Activated CD4-positive, alpha-beta T cell treated with anti-CD3 and anti-CD28 coated beads, Interleukin-2, Interleukin-6, amounts not matched to agents 100 ng/mL and 50 ng/mL, durations not matched to agents 16 hours and 8 hours (primary cell): ENCODE measurements at regions not wholly inside any gene's neighbourhood (a gene's known extent, or its start where the extent isn't known, plus 50 kb on each side); places are given as distances from the start of the nearest gene placed in this dataset.

ENCODE experiments used
- DNase-seq: peaks from one replicate; pipeline ENCODE4 v3.0.0-alpha.2; 2020

DNA sequence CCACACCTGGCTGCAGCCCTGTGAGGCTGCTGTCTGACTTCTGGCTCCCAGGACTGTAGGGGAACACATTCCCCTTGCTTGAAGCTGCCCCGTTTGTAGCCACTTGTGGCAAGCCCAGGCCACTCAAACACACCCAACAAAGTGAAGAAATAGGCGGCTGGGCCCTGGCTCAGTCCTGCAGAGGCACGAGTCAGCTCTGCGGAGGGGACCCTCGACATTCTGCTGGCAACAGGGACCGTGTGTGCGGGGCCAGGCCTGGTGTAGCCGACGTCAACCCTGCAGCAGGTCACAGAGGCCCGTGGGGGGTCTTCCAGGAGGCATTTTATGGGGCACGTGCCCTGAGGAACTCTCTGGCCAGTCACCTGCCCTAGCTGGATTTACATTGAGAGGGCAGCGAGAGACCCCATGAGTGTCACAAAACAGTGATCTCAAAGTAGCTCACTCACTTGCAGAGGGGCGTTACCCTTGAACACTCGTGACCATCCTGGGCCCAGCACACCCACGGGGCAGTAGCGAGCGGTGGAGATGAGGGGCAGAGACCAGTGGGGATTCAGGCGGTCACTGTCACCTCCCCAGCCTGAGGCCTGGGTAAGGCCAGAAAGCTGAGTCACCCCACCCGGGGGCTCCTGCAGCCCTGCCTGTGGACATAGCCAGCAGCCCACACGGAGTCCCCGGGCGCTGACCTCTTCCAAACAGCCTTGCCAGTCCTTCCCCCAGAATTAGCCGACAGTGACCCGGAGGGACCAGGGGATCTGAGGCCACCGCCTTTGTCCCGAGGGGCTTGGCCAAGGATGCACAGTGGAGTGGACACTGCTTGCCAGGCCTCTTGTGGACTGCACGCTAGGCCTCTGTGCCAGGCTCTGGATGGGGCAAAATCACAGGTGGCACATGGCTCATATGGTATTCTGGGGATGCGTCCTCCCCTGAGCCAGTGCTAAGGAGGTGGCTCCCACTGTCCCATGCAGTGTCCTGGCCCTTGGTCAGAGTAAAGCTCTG lies 139.5 kb downstream of the CTTN start:
- DNase-seq, result no peak

DNA sequence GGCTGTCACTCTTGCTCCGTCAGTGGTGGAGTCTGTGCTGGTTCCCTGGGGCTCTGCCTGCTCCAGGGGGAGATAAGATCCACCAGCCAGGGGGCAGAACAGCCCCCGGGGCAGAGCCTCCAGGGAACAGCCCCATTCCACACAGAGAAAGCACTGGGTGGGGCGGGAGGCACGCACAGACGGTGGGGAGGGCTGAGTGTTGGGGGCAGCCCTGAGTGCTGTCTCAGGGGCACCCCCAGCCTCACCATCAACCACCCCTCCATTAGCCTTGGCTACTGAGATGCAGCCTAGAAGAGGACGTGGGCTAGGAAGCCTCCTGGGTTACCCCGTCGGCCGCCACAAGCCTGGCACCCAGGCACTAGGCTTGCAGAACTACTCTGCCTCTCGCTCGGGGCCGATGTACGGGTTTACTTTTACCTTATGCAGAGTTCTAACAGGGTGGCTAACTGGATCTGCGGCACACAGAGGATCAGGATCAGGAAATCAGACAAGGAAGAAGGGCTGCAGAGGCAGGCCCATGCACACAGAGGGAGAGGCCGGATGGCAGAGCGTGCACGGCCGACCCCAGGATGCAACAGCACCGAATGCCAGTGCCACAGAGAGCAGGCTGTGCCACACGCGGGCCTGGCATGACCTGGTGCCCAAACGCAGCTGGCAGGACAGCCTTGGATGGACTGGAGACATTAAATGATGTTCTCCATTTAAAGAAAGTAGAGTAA lies 140.5 kb downstream of the CTTN start:
- no peak for DNase-seq

DNA sequence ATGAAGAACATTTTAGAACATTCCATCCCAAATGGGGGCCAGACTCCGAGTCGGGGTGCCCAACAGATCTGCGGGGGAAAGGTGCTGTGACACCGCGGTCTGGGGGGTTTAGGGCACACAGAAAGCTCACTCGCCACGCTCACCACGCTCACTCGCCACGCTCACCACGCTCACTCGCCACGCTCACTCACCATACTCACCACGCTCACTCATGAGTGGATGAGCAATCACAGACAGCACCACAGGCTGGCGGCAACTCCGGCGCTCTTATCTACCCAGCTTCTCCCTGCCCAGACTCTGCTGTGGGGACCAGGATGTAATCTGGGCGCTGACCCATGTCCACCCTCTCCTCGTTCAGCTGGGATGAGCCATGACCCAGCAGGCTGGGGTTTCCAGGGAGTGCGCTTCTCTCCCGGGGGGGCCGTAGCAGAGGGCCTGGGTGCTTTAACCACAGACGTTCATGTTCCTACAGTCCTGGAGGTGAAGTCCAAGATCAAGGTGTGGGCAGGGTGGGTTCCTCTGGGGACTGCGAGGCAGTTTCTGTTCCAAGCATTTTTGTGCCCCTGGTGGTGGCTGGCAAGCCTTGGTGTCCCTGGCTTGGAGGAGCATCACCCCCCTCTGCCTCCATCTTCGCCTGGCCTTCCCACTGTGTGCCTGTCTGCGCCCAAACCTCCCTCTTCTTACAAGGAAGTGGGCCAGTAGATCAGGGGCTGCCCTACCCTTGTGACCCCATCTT lies 141.2 kb downstream of the CTTN start:
- no peak for DNase-seq

DNA sequence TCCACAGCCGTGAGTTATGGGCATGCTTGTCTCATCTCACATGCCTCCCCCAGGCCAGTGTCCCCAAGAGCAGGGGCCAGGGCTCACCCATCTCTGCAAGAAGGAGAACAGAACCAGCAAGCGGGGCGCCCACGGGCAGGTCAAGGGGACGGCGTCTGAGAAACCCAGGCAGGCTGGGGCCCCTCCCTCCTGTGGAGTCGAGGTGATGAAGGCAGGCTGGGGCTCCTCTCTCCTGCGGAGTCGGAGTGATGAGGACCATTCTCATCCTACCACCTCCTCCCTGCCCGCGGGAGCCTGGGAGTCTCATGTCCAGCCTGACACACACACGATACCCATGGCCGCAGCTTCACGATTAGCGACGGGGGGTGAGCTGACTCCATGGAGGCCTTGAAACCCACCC lies 141.9 kb downstream of the CTTN start:
- DNase-seq, result no peak

DNA sequence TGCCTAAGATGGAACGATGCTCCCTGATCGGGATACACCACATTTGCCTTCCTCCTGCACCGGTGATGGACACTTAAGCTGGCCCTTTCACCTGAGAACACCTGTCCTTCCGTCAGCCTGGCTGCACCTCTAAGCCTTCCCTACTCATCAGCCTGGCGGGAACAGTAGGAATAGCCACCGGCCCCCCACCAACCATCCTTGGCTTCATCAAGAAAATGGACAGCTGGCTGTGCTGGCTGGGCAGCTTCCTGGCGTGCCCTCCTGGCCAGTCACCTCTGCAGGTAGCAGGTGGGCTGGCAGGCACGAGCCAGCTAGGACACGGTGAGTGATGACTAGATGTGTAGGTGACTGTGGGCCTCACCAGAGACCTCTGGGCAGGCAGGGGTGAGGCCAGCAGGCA lies 142.8 kb downstream of the CTTN start:
- DNase-seq, result no peak

DNA sequence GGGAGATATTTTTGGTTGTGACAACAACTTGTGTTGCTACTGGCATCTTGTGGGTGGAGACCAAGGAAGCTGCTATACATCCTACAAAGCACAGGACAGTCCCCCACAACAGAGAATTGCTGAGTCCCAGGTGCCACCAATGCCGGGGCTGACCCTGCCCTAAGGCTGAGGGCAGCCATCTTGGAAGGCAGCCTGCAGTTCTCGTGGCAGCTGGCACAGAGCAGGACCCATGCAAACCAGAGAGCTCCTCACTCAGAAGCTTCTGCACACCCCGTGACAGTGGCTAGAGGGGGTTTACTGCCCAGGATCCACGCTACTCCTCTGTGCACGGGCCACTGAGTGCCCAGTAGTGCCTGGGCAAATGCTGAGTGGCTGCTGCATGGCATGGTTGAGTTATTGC lies 143.4 kb downstream of the CTTN start:
- DNase-seq, result no peak

DNA sequence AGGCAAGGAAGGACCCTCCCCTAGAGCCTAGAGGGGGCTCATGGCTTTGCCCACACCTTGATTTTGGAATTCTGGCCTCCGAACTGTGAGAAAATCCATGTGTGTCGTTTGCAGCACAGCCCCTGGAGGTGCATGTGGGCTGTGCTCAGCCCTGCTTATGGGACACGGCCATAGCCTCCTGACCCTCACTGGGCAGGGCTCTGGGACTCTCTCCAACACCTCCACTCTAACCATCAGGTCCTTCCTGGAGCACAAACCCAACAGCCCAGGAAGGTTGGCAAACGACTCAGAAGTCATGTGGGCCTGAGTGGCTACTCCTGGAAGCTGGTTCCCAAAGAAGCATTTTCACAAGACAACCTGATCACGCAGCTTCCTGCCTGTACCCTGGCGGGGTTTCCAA lies 144.1 kb downstream of the CTTN start:
- DNase-seq, result no peak

DNA sequence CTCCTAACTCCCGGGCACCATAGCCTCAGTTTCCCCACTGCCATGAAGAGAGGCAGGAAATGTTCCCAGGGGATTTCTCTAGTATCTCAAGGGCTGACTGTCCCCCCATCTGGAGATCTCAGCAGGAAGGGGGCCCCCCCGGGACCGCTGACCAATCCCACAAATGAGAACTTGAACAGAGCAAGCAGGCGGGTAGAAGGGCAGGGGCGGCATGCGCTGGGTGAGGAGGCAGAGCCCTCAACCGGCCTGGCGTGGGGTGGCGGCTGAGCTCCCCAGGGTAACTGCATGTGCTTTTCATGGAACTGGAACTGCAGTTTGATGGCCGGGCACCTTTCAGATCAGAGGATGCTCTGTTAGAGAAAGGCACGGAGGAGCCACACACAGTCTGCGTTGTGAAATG lies 144.5 kb downstream of the CTTN start:
- no peak for DNase-seq

DNA sequence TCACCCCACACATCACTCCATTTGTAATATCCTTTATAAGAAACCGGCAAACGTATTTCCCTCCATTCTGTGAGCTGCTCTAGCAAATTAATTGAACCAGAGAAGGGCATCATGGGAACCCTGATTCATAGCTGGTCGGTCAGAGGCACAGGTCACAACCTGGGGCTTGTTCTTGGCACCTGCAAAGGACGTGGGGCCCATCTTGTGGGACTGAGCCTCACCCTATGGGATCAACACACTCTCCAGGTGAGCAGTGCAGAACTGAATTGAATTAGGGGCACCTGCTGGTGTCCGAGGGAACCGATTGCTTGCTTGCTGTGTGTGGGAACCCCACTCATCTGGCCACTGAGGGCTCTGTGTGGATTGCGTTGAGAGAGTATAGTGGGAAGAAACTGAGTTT lies 145.3 kb downstream of the CTTN start:
- no peak for DNase-seq

DNA sequence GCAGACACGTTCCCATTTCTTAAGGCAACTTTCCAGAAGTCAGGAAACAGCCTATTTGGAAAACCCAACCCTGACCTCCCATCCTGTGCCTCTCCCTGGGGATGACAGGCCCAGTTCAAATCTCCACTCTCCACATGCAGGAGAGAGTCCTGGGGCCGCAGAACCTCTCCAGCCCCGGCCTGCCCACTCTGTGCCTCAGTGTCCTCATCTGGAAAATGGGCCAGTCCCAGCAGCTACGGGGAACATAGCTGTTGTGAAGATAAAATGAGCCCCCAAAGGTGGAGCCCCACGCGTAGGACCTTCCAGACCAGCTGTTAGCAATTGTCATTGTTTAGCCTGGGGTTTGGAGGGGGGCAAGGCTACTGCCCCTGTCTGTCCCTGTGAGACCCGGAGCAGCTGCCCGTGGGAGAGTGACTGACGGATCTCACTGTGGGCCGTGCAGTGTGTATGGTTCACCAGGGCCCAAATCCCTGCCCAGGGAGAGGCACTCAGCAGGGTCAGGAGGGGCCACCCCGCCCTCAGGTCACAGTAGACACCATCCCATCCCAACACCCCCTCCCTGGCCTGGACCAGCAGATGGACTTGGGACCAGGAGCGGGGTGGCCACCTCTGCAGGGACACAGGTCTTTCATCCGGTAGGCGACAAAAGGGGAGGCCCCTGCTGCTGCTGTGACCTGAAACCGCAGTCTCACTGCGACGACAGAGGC lies 145.9 kb downstream of the CTTN start:
- DNase-seq, result no peak

DNA sequence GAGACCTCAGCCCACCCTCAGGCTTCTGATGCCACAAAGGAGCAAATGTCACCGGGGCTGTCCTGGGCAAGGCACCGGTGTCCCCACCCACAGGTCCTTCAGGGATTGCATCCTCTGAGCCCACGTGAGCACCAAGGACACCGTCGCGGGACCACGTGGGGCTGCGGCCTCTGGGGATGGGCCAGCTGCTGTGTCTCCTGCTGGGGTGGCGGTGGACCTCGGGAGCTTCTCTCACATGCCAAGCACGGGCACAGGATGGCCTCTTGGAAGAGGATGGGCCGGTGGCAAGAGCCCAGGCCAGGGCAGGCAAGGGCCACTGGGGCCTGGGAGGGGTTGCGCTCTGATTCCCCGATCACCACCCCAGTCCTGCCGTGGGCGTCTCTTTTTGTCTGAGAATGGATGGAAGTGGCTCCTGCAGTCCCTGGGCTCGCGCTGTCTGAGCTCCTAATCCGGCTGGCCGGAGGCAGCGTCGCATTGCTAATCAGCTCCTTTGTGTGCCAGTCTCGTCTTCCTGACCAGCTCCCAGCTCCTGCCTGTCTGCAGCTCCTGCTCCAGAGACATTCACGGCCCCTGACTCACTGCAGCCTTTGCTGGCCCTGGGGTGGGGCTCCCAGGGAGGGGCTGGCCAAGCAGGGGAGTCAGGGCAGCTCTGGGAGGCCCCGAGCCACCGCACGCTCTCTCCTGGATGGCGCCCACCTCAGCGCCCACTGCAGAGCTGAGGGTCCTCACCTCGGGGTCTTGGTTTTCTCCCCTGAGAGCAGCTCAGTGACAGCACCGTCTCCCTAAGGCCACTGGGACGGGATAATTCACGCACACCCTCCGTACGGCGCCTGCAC lies 146.7 kb downstream of the CTTN start:
- DNase-seq, result no peak

DNA sequence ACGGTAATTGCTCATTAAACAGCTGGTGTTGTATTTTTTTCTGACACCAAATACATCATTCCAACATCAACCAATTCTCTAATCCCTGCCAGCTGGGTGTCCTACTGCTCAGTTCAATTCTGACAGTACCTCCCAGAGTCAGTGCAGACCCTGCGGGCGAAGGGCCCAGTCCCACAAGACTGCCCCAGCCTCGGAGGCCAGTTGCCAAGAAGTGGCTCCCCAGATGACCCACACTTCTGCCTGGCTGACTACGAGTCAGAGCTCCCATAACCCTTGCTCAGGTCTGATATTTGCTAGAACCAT lies 147.2 kb downstream of the CTTN start:
- DNase-seq, result no peak

DNA sequence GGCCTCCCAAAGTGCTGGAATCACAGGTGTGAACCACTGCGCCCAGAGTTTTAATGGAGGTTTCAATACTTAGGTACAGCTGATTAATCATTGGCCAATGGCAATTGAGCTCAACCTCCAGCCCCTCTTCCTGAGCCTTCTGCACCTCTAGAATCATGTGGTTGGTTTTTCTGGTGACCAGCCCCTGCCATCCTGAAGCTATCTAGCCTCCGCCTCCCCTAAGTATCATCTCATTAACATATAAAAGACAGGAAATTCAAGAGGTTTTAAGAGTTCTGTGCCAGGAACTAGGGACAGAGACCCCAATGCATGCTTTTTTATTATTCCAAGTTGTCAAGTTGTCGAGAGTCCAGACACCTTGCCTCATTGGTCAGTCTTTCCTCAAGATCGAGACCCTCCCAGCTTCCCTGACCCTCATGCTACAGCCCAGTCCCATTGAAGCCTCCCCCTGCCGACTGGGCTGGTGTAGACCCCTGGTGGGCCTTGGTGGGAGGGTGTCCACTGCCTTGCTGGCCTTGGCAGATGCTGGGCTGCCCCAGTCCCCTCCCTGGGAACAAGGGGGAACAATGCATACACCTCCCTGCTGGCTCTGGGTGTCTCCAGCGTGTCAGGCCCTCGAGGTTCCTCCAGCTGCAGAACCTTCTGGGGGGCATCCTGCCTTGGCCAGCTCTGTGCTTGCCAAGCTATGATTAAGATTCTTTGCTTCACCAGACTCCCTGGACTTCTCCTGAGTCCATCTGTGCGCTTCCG lies 148.0 kb downstream of the CTTN start:
- DNase-seq, result no peak

DNA sequence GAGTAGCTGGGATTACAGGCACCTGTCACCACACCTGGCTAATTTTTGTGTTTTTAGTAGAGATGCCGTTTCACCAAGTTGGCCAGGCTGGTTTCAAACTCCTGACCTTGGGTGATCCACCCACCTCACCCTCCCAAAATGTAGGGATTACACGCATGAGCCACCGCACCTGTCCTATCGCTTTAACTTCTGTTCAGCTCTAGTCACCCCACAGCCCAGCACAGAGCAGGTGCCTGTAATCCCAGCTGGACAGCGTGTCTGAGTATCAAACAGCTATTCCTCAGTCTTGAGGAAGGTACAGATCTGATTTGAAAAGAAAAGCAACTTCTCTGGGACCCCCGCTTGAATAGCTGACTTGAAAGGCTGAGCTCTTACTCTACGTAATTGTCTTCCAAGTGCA lies 149.1 kb downstream of the CTTN start:
- no peak for DNase-seq

DNA sequence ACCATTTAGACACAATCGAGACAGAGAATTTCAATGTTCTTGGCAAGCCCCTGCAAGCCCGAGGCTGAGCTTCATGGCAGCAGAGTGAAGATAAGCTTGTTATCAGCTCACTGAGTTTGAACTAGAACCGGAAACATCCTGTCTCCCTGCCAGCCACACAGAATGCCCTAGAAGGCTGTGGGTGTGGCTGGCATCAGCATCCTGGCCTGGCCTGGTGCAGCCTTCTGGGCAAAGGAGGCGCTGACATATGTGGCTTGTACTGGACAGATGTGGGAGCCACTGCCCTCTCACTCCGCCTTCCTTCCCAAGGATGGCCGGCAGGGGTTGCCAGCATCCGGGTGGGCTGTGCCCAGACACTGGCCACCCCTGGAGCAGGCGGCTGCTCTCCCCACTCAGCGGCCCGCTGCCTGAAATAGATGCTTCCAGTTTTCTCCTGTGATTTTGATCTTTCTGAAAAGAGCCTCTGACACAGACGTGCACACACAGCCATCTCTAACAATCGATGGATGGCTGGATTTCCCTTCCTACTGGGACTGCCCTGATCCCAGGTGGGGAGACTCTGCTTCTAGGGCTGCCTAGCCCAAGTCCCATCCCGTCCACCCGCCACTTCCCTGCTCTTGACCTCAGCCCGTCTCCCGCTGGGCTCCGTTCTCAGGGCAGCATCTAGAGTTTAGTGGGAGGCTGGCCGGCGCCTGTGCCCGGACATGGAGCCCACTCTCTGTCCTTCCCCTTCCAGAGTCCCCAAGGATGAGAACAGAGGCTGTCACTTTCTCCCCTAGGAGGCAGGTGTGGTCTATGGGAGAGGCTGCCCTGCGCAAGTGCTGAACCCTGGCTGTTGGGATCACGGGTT lies 149.7 kb downstream of the CTTN start:
- DNase-seq, result no peak

DNA sequence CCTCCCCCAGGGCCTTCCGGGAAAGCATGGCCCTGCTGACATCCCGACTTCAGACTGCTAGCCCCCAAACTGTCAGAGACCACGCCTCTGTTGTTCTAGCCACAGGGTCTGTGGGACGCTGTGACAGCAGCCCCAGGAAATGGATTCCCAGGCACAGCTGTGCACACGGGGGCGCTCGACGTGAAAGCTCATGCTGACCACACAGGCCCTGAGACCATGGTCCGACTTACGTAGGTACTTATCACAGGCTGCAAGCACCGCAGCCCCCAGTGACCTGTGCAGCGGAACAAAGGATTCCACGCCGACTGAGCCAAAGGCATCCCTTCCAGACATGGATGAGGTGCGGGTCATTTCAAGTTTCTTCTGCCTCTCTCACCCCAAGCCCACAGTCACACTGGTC lies 150.6 kb downstream of the CTTN start:
- DNase-seq, result no peak

DNA sequence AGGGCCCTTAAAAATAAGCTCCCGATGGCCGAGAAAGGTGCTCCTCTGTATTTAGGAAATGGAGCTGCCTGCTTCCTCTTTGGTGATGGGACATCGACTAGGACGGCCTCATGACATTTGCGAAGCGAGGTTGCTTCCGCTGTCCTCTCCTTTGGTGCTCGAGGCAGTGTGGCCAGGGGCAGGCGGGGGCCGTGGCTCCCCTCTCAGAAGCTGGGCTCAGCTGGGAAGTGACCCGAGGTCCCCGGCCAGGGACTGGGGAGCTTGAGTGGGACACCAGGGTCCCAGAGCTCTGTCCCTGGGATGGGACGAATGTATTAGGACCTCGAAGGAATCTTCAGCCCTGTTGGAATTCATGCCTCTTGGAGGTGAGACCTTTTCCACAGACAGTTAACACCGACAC lies 151.1 kb downstream of the CTTN start:
- no peak for DNase-seq

DNA sequence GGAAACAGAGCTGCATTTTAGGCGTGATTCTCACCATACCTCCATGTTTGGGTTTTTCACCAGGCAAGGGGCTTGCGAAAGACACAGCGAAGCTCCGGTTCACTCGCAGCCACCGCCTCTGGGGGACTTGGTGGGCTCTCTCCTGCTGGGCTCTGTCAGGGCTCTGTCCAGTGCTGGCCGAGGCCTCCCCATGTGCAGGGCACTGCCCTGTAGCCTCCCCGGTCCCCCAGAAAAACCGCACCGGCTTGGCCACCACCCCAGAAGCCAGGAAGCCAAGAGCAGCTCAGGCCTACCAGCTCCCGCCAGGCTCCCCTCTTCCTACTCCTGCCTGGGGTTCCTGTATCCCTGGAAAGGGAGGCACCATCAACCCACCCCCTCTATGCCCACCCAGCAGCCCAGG lies 151.5 kb downstream of the CTTN start:
- DNase-seq, result no peak

DNA sequence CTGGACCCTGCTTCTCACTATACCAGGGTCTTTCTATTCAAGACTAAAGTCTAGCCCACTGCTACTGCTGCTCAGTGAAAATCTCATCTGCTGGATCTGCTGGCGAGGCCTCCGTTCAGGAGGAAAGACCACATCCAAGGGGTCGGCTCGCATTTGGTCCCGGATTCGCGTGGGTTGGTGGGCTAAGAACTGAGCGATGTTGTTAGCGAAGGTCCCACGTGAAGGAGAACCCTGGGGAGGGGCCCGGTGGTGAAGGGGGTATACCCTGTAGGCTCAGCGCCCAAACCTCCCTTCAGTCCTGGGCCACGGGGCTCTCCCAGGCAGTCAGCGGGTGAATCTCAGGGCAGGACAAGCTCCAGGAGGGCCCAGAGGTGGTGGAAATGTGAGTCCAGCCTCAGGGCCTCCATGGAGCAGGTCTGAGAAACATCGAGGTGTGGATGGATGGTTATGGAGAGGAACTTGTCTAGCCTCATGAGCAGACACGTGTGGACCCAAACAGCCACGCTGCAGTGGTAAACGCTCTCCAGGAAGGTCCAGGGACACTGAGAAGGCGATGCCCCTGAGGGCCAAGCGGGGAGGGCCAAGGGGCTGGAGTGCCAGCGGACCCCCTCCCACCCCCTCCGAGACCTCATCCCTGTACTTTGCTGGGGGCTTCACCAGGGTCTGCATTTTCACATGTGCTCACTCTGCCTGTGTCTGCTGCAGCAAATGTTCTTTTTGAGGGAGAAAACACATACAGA lies 152.3 kb downstream of the CTTN start:
- no peak for DNase-seq
